C4-2B (cell line): ENCODE measurements at regions not wholly inside any gene's neighbourhood (a gene's known extent, or its start where the extent isn't known, plus 50 kb on each side); places are given as distances from the start of the nearest gene placed in this dataset.

Experiments used
- ZFX ChIP-seq: fragments of 450-650 bp; IDR thresholded peaks from 2 replicates; pipeline ENCODE4 v1.6.1; 2017
- TF ChIP-seq, protein P1 (sequence below): fragments of 450-650 bp; conservative IDR thresholded peaks from 2 replicates; pipeline ENCODE4 v1.5.1; 2017; ENCODE audit warnings: mild to moderate bottlenecking

DNA sequence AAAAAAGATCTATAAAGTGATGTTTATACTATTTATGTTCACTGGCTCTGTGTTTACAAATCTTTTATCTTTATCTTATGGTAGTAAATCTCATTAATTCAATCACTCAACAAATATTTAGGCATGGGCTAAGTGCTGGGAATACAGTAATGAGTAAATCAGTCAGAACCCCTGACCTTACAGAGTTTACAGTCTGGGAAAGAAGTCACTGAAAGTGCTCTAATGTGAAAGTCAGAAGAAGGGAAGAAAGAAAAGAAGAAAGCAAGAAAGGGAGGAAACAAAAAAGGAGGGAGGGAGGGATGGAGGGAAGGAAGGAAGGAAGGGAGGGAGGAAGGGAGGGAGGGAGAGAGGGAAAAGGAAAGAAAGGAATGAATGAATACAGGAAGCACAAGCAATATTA is 96.8 kb upstream of the SOX2 start:
- TF ChIP-seq, protein P1, sequence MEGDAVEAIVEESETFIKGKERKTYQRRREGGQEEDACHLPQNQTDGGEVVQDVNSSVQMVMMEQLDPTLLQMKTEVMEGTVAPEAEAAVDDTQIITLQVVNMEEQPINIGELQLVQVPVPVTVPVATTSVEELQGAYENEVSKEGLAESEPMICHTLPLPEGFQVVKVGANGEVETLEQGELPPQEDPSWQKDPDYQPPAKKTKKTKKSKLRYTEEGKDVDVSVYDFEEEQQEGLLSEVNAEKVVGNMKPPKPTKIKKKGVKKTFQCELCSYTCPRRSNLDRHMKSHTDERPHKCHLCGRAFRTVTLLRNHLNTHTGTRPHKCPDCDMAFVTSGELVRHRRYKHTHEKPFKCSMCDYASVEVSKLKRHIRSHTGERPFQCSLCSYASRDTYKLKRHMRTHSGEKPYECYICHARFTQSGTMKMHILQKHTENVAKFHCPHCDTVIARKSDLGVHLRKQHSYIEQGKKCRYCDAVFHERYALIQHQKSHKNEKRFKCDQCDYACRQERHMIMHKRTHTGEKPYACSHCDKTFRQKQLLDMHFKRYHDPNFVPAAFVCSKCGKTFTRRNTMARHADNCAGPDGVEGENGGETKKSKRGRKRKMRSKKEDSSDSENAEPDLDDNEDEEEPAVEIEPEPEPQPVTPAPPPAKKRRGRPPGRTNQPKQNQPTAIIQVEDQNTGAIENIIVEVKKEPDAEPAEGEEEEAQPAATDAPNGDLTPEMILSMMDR: no peak
- no peak for TF ChIP-seq ZFX
